Hematopoietic multipotent progenitor cell treated with erythropoietin and hydrocortisone succinate and interleukin-3 and kit ligand, for 17 days (in vitro differentiated cells): ENCODE measurements at regions not wholly inside any gene's neighbourhood (a gene's known extent, or its start where the extent isn't known, plus 50 kb on each side); places are given as distances from the start of the nearest gene placed in this dataset.

Experiments used
- DNase-seq: peaks from one replicate; pipeline ENCODE4 v3.0.0-alpha.2; 2015; ENCODE audit warnings: low spot score

DNA sequence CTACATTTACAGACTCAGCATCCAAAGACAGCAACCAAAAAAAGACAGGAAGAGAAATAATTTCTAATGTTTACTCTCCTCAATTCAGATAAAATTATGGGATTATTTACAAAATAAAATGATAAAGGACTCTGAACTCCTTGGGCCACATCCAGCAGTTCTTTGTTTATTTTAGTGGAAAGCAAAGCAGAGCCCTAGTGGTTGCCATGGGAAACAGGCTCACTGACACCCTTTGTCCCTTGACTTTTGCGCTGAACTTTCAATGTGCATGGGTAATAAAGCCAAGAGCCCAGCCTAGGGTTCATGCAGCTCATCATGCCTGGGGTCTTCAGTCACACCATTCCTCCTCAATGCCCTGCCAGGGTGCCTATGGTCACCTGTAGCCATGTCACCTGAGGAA lies 442.6 kb upstream of the IGFBP3 start:
- no peak for DNase-seq

- no peak for DNase-seq
Observed at GRCh38 chr7:46360811-46361210, 439.7 kb upstream of the IGFBP3 start.

DNA sequence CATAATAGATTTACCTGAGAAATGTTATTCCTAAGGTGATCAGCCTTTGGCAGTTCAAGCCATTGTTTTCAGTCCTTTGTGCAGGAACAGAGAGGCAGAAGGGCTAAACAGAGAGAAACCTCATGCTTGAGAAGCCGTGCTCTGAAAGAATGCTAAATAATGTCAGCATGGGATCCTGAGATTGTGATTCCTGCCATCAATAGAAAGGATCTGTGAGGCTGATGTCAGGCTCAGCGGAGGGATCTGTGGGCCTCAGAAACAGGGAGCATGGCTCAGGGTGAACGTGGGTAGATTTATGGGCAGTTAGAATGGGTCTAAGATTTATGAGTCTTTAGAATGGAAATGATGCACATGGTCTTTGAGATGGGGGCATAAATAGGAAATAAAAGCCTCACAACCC lies 439.2 kb upstream of the IGFBP3 start:
- DNase-seq = no peak

- no peak for DNase-seq
Observed at GRCh38 chr7:46357851-46358250, 436.8 kb upstream of the IGFBP3 start.

- no peak for DNase-seq
Observed at GRCh38 chr7:46357290-46357689, 436.2 kb upstream of the IGFBP3 start.

DNA sequence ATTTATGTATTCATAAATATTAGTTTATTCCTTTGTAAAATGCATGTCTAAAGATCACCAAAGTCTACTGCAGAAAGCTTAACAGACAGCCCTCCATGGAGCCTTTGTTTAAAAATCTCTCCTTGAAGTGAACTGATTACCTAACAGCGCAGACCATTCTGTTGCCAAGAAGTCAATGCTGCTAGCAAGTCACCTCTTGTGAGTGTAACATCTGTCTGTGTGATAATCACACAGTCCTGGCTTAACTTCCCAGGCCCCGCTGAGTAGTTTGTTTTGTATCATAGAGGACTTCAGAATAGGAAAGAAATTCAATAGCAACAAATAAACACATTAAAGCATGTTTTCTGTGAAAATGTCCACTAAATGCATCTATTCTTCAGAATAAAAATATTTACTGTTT lies 435.3 kb upstream of the IGFBP3 start:
- no peak for DNase-seq

- no peak for DNase-seq
Observed at GRCh38 chr7:46355331-46355730, 434.3 kb upstream of the IGFBP3 start.

DNA sequence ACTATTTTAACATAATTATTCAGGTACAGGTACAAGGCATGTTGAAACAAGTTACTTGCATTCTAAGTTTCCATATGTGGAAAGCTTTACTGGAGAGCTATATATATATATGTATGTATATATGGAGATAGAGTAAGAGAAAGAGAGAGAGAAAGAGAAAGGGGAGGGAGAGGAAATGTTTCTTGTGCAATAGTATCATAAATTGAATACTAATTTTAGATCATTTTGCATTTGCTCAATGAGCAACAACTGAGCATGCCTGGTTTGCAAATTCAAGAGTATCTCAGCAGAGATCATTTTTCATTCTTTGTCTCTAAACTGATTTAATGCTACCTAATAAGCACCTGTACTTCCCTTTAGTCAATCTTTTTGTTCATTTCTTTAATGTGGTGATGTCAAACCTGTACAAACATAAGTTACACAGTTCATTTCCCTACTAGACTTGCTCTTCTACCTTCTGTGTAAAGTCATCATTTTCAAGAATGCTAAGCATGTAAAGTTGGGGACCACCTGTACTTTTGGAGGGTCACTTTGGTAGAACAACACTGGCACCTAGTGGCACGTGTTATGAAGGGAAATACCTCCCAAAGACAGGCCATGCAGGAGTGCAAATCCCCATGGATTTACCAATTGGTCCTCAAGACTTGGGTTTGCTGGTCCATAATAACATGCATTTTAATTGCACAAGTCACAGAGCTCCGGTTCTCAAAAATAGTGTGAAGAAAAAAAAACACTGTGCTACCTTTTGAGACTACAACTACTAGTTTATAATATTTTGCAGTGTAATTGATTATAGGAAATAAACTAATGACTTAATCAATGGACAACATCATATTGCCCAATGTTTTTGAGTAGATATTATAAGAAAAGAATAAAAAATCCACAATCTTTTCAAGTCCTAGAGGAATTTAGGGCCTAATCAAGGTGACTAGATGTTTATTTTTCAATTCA lies 431.2 kb upstream of the IGFBP3 start:
- no peak for DNase-seq

DNA sequence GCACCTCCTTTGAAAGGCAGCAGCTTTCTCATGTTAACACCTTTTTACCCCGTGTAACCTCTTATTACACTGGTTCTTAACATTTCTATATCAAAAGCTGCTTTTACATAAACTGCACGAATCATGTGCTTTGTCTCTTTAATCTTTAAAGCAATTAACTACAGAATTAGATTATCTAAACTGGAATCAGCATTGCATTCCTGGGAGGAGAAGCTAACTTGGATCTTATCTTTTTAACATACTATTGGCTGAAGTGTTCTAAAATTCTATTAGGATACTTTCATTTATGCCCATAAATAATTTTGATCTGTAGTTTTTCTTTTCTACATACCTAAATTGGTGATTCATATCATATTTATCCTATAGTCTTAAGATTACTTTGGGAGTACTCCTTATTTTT lies 428.4 kb upstream of the IGFBP3 start:
- DNase-seq = no peak

DNA sequence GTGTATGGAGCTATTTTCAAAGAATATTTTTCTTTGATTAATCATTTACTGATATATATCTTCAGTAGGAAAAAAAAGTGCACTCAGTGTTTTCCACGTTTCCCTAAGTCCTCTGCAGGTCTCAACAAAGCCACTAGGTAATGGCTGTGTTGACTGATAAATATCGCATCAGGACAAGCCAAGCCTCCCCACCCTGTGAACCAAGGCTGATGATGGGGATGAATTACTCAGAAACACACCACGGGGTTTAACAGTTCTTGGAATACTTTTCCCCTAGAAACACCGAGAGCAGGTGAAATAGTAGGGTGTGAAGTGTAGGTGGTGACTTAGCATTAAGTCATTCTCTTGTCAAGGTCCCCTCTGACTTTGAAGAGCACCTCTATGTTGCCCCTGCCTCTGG lies 423.5 kb upstream of the IGFBP3 start:
- no peak for DNase-seq

DNA sequence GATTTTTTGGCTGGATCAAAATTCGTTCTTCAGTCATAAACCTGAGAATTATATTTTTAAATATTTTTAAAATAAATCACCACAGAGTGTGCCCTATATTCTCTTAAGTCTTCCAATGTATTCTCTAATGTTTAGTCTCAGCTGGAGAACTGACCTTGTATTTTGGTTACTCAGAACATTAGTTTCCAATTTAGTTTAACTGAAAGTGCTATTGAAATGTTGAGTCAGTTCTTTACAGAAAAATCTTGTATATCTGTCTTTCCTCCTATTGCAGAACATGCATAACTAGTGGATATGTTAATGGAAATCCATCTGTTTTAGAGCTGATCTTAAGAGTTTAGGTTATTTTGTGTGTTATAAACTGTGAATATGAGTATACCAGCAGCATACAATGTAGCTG lies 422.7 kb upstream of the IGFBP3 start:
- no peak for DNase-seq

- no peak for DNase-seq
Observed at GRCh38 chr7:46322937-46323336, 401.9 kb upstream of the IGFBP3 start.

DNA sequence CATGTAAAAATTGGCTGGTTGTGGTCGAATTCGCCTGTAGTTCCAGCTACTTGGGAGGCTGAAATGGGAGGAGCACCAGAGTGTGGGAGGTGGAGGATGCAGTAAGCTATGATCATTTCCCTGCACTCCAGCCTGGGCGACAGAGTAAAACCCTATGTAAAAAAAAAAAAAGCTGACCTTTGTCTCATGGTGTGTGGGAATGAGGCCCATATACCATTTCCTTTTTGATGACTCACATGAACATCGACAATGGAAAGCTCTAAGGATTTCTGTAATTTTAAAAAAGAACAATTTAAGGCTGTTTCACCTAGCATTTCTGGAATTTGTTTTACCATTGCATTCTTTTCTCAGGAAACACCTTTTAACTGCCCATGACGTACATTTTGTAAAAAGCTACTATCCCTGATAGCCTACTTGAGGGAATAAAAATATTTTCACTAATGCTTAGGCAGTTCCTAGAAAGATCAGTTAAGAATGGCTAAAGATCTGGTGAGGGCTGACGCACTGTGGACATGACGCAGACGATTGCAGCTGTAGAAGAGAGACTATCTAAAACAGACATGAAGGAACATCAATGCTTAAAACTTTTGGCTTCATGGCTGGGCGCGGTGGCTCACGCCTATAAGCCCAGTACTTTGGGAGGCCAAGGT lies 400.6 kb upstream of the IGFBP3 start:
- no peak for DNase-seq

- no peak for DNase-seq
Observed at GRCh38 chr7:46320956-46321355, 399.9 kb upstream of the IGFBP3 start.

GRCh38 chr7:46319841-46320240 lies 398.8 kb upstream of the IGFBP3 start:
- DNase-seq = no peak

- DNase-seq = no peak
Observed at GRCh38 chr7:46318276-46318675, 397.2 kb upstream of the IGFBP3 start.

GRCh38 chr7:46317256-46317655 lies 396.2 kb upstream of the IGFBP3 start:
- no peak for DNase-seq

DNA sequence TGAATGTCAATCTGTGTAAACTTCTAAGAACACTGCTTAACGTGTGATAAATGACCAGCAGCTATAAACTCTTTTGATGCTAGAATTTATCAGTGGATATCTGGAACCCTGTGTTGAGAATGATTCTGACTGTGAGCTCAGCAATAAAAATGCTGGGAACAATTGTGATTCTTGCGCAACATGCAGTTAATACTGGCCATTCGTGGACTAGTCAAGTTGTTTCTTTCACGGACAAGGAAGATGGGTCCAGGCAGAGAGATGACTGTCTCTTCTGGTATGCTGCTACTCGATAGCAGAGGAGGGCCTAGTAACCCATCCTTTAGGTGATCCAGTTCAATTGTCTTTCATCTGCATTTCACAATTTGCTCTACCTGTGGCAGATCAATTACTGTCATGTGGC lies 394.8 kb upstream of the IGFBP3 start:
- no peak for DNase-seq

DNA sequence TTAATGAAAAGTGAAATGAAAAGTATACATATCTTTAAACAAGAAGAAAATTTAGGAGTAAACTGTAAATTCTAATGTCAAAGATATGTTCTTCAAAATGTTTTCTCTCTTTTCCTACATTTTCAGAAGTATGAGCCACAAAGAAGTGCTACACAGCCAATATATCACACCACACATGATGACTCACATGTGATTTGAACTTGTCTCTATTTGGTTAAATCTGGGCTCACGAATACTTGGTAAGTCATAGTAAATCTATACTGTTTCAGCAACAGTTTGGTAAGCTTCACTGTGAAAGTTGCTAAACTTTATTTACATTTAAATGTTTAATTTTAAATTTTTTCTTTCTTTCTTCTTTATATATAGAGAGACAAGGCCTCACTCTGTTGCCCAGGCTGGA lies 380.6 kb upstream of the IGFBP3 start:
- DNase-seq = no peak

GRCh38 chr7:46297515-46297914 lies 376.4 kb upstream of the IGFBP3 start:
- DNase-seq = no peak

- no peak for DNase-seq
Observed at GRCh38 chr7:46296526-46296925, 375.5 kb upstream of the IGFBP3 start.

DNA sequence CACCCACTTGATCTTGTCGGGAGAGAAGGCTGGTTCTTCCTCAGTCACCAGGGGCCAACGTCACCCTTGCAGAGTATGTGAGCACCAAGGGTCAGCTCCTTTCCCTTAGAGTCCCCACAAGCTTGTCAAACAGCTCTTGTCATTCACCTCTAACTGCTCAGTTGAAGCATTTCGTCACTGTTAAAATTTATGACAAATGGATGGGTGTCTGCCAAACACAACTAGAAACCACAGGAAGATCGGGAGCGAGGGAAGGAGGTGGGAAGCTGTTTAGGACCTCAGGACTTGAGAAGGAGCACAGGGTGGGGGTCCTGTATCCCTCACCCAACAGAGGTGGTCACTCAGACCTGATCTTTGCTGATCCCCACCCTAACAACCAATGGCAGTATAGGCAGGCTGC lies 373.3 kb upstream of the IGFBP3 start:
- DNase-seq = no peak

DNA sequence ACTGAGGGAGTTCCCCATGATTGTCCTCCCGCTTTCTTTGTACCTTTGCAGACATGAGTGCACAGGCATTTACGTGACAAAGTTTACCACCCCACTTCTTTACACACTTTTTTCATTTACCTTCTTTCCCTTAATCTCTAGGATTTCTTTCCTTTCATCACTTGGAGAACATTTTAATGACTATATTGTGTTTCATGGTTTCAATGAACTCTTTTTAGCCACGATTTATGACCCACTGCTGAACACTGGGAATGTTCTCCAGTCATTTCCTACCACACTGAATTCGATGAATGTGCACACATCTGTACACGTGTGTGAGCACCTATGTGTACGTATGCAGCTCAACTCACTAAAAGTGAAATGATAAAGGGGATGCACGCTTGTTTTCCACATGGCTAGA lies 371.7 kb upstream of the IGFBP3 start:
- no peak for DNase-seq
